GM23338 (cell line): ENCODE measurements at regions not wholly inside any gene's neighbourhood (a gene's known extent, or its start where the extent isn't known, plus 50 kb on each side); places are given as distances from the start of the nearest gene placed in this dataset.

Source experiments
- ATAC-seq: fragments of 200-7000 bp; cut with Tn5 transposase; 3 replicates; pipeline ENCODE4 v1.9.1; 2020
- DNase-seq: peaks from one replicate; pipeline ENCODE4 v3.0.0-alpha.2; 2015; ENCODE audit warnings: low spot score
- H2AFZ ChIP-seq: fragments of 200-600 bp; sonication (generic); 2 replicates; pipeline ENCODE4 v1.8.0; 2016; ENCODE audit warnings: antibody characterized with exemption, mild to moderate bottlenecking, moderate library complexity
- H3F3A ChIP-seq: fragments of 200-600 bp; sonication (generic); replicated peaks from 2 replicates; pipeline ENCODE4 v1.8.0; 2017; ENCODE audit warnings: antibody characterized with exemption, mixed run types, low read depth
- H3K27ac ChIP-seq: fragments of 200-600 bp; sonication (generic); 2 replicates; pipeline ENCODE4 v1.6.1; 2016; ENCODE audit warnings: low read depth
- H3K27me3 ChIP-seq: fragments of 200-600 bp; sonication (generic); 2 replicates; pipeline ENCODE4 v1.8.0; 2016; ENCODE audit warnings: mild to moderate bottlenecking, mixed run types, moderate library complexity; ENCODE audit not compliant: insufficient read depth
- H3K36me3 ChIP-seq: fragments of 200-600 bp; sonication (generic); 2 replicates; pipeline ENCODE4 v1.8.0; 2016; ENCODE audit warnings: mild to moderate bottlenecking; ENCODE audit not compliant: insufficient read depth
- H3K4me1 ChIP-seq: fragments of 200-600 bp; sonication (generic); 2 replicates; pipeline ENCODE4 v1.8.0; 2016; ENCODE audit warnings: mild to moderate bottlenecking, moderate library complexity; ENCODE audit not compliant: insufficient read depth
- H3K4me2 ChIP-seq: fragments of 200-600 bp; sonication (generic); 2 replicates; pipeline ENCODE4 v1.7.1; 2017; ENCODE audit warnings: mixed run types
- H3K4me3 ChIP-seq: fragments of 200-600 bp; sonication (generic); 2 replicates; pipeline ENCODE4 v1.6.1; 2016; ENCODE audit warnings: mixed run types
- H3K79me2 ChIP-seq: fragments of 200-600 bp; sonication (generic); replicated peaks from 2 replicates; pipeline ENCODE4 v1.8.0; 2017; ENCODE audit warnings: mild to moderate bottlenecking; ENCODE audit not compliant: insufficient read depth
- H3K9me2 ChIP-seq: fragments of 200-600 bp; sonication (generic); 2 replicates; pipeline ENCODE4 v1.8.0; 2017; ENCODE audit not compliant: insufficient read depth
- H4K20me1 ChIP-seq: fragments of 200-600 bp; sonication (generic); replicated peaks from 2 replicates; pipeline ENCODE4 v1.8.0; 2017; ENCODE audit warnings: mild to moderate bottlenecking; ENCODE audit not compliant: insufficient read depth
- H3K27ac Mint-ChIP-seq: 2 replicates; pipeline ENCODE4 v1.8.0; 2020; ENCODE audit warnings: inconsistent platforms, mild to moderate bottlenecking, moderate library complexity, mixed read lengths
- H3K27me3 Mint-ChIP-seq: 3 replicates; pipeline ENCODE4 v1.8.0; 2022; ENCODE audit warnings: low read depth, mild to moderate bottlenecking, moderate library complexity, mixed read lengths, inconsistent platforms; ENCODE audit not compliant: insufficient read depth, poor library complexity
- H3K36me3 Mint-ChIP-seq: 3 replicates; pipeline ENCODE4 v1.8.0; 2021; ENCODE audit warnings: low read depth, mild to moderate bottlenecking, inconsistent platforms, moderate library complexity, mixed read lengths
- H3K4me1 Mint-ChIP-seq: 3 replicates; pipeline ENCODE4 v1.8.0; 2020; ENCODE audit warnings: mild to moderate bottlenecking, inconsistent platforms, mixed read lengths
- H3K4me3 Mint-ChIP-seq: 3 replicates; pipeline ENCODE4 v1.8.0; 2021; ENCODE audit warnings: moderate library complexity, mild to moderate bottlenecking, inconsistent platforms, mixed read lengths
- H3K9me3 Mint-ChIP-seq: 3 replicates; pipeline ENCODE4 v1.8.0; 2020; ENCODE audit warnings: moderate library complexity, mild to moderate bottlenecking, inconsistent platforms, mixed read lengths
- CREB1 ChIP-seq: fragments of 250-450 bp; sonication (Bioruptor Pico); IDR thresholded peaks from 2 replicates; pipeline ENCODE4 v1.5.0; 2020; ENCODE audit warnings: low read depth, mild to moderate bottlenecking, moderate library complexity
- CTCF ChIP-seq, 2 experiments: fragments of 200-600 bp in 1 of 2; sonication (generic) in 1 of 2; conservative IDR thresholded peaks; 2 replicates each; pipeline versions ENCODE4 v1.5.1 to v1.6.1; 2016 to 2017; ENCODE audit warnings: antibody characterized with exemption in 2 of 2, low read depth in 2 of 2, mild to moderate bottlenecking in 2 of 2, moderate library complexity in 1 of 2
- ETS1 ChIP-seq: IDR thresholded peaks from 2 replicates; pipeline ENCODE4 v1.6.1; 2016; ENCODE audit warnings: antibody characterized with exemption
- EZH2 ChIP-seq: fragments of 200-600 bp; sonication (generic); IDR thresholded peaks from one replicate; pipeline ENCODE4 v1.8.0; 2017; ENCODE audit warnings: antibody characterized with exemption, mild to moderate bottlenecking, low read depth; ENCODE audit not compliant: unreplicated experiment
- EZH2phosphoT487 ChIP-seq: fragments of 200-600 bp; sonication (generic); IDR thresholded peaks from one replicate; pipeline ENCODE4 v1.8.1; 2018; ENCODE audit warnings: antibody characterized with exemption; ENCODE audit not compliant: unreplicated experiment
- NANOG ChIP-seq: IDR thresholded peaks from 2 replicates; pipeline ENCODE4 v1.6.1; 2016; ENCODE audit warnings: antibody characterized with exemption, borderline replicate concordance
- POLR2AphosphoS5 ChIP-seq: IDR thresholded peaks from 2 replicates; pipeline ENCODE4 v1.6.1; 2016; ENCODE audit warnings: antibody characterized with exemption, low read depth
- REST ChIP-seq: IDR thresholded peaks from one replicate; pipeline ENCODE4 v1.6.1; 2018; ENCODE audit warnings: antibody characterized with exemption; ENCODE audit not compliant: unreplicated experiment
- STAT1 ChIP-seq: IDR thresholded peaks from one replicate; pipeline ENCODE4 v1.6.1; 2016; ENCODE audit warnings: antibody characterized with exemption; ENCODE audit not compliant: unreplicated experiment
- ZNF114 ChIP-seq: fragments of 250-450 bp; sonication (Bioruptor Pico); IDR thresholded peaks from 2 replicates; pipeline ENCODE4 v1.5.0; 2020; ENCODE audit warnings: mild to moderate bottlenecking, moderate library complexity

GRCh38 chr3:160069986-160070385 lies 81.4 kb downstream of the IL12A start:
- H3K27ac Mint-ChIP-seq = no peak overlapping the region
- no peak overlapping the region for H3K4me3 Mint-ChIP-seq
- Histone ChIP-seq H2AFZ (no peak overlapping the region), H4K20me1 (no peaks in the 10 kb centered on the region), H3K4me3 (no peak overlapping the region), H3K4me1 (0 out of 2 replicates have a peak, but pooled peaks cover 3% of the 10 kb centered on the region), H3K79me2 (no peaks in the 10 kb centered on the region), H3K27me3 (no peaks in the 10 kb centered on the region), H3K36me3 (no peaks in the 10 kb centered on the region), H3K9me2 (no peaks in the 10 kb centered on the region), H3K4me2 (no peak overlapping the region), H3K27ac (no peak overlapping the region), H3F3A (no peaks in the 10 kb centered on the region)
- H3K27me3 Mint-ChIP-seq = no peaks in the 10 kb centered on the region
- ATAC-seq (no peak), DNase-seq (no peak)
- no peaks in the 10 kb centered on the region for H3K36me3 Mint-ChIP-seq
- H3K4me1 Mint-ChIP-seq = peaks cover 4% of the 10 kb centered on the region; the same call in 1 of the 3 replicates
- TF ChIP-seq ETS1 = no peak
- no peaks in the 10 kb centered on the region for H3K9me3 Mint-ChIP-seq

GRCh38 chr3:160076519-160076918 lies 87.9 kb downstream of the IL12A start:
- Histone ChIP-seq H4K20me1 (no peaks in the 10 kb centered on the region), H3F3A (no peaks in the 10 kb centered on the region), H3K4me1 (no peaks in the 10 kb centered on the region), H3K4me3 (no peak overlapping the region), H3K4me2 (no peak overlapping the region), H3K27ac (no peak overlapping the region), H3K9me2 (0 out of 2 replicates have a peak, but pooled peaks cover 5% of the 10 kb centered on the region), H2AFZ (no peak overlapping the region), H3K36me3 (no peaks in the 10 kb centered on the region), H3K79me2 (no peaks in the 10 kb centered on the region), H3K27me3 (no peaks in the 10 kb centered on the region)
- no peaks in the 10 kb centered on the region for H3K27me3 Mint-ChIP-seq
- H3K4me3 Mint-ChIP-seq = no peak overlapping the region
- H3K4me1 Mint-ChIP-seq = no peaks in the 10 kb centered on the region
- no peak for ATAC-seq
- no peak overlapping the region; the same call in 1 of the 2 replicates for H3K27ac Mint-ChIP-seq
- no peaks in the 10 kb centered on the region for H3K36me3 Mint-ChIP-seq
- no peak for DNase-seq
- H3K9me3 Mint-ChIP-seq = no peaks in the 10 kb centered on the region
- no peak for TF ChIP-seq ETS1
- no peak for TF ChIP-seq CTCF (conservative IDR thresholded peaks at IDR 0.05; ENCODE audit: low read depth in 2 of 2)
- TF ChIP-seq EZH2phosphoT487 = no peak
- TF ChIP-seq ZNF114 (CRISPR knock-in tag) = no peak
- TF ChIP-seq EZH2 = no peak
- no peak for TF ChIP-seq POLR2AphosphoS5
- no peak for TF ChIP-seq STAT1
- no peak for TF ChIP-seq CREB1 (CRISPR knock-in tag)
- no peak for TF ChIP-seq NANOG
- TF ChIP-seq REST = no peak
